ENCODE measurements at regions not wholly inside any gene's neighbourhood (a gene's known extent, or its start where the extent isn't known, plus 50 kb on each side); places are given as distances from the start of the nearest gene placed in this dataset.
A peak's percentile ranks its signal among the peaks of the same experiment; 100 is the strongest.

DNA sequence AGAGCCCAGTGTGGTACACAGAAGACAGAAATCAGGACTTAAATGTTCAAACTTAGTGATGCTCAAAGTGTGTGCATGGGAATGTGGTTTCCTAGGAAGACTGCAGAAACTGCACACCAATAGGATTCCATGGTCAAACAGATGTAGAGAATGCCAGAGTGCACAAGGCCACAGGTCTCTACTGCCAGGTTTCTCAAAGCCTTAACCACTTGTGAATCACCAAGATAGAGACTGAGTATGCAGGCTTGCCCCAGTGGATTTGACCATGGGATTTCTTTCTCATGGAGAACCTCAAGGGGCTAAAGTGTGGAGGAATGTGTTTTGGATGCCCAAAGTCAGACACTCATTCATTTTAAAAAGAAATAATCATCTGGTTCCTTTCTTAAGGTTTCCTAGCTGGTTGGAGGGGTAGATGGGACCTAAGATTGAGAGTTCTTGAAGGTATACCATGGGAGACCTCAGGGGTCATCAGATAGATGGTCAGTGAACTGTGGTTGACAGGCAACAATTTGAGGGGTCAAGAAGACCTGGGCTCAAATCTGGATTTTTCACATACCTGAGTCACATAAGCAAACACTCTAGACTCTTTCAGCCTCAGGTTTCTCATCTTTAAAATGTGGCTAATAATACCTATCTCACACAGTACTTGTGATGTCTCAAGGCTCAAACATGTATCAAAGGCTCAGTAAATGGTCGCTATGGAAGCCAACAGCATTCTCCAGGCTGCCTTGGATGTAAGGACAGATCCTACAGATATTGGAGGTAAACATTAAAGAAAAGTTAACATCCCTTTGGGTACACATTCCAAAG is 81.1 kb downstream of the BOD1 start:
- Histone ChIP-seq H3K4me3 (ENCODE audit: control insufficient read depth in 1 of 7, extremely low read depth in 1 of 7, insufficient read depth in 4 of 7, low read depth in 2 of 7, low read length in 6 of 7) (no peak overlapping the region), H3K4me1 (ENCODE audit: control extremely low read depth in 1 of 4, control insufficient read depth in 4 of 4, insufficient read depth in 4 of 4, low read length in 3 of 4) (no peaks in the 10 kb centered on the region), H3K36me3 (ENCODE audit: control insufficient read depth in 4 of 4, insufficient read depth in 4 of 4, low read length in 3 of 4) (no peaks in the 10 kb centered on the region), H3K9me3 (ENCODE audit: control extremely low read depth in 1 of 5, control insufficient read depth in 4 of 5, insufficient read depth in 2 of 5, low read depth in 1 of 5, low read length in 4 of 5) (no peaks in the 10 kb centered on the region), H3K27me3 (replicated peaks in 2 of 5; ENCODE audit: control insufficient read depth in 4 of 5, insufficient read depth in 5 of 5, low read length in 4 of 5) (peaks cover 0 to 18% (median 4%) of the 10 kb centered on the region in 5 experiments), H3K27ac (ENCODE audit: insufficient read depth in 1 of 2, low read depth in 1 of 2, low read length in 2 of 2, poor library complexity in 1 of 2, severe bottlenecking in 2 of 2) (no peak overlapping the region)
- POLR2A ChIA-PET: no interaction called here
- no peak for DNase-seq
- CTCF ChIA-PET: interaction anchor here (0.5 kb wide), 1 partner anchor 40 kb away, joined by 3 read pairs; no protein-coding TSS in a partner anchor
- 83% methylated on average over 1 of the region's 1 CpG for WGBS (ENCODE audit: insufficient coverage)

GRCh38 chr5:173534664-173535063 is 81.8 kb downstream of the BOD1 start:
- Histone ChIP-seq H3K36me3 (ENCODE audit: control insufficient read depth in 4 of 4, insufficient read depth in 4 of 4, low read length in 3 of 4) (no peaks in the 10 kb centered on the region), H3K4me1 (ENCODE audit: control extremely low read depth in 1 of 4, control insufficient read depth in 4 of 4, insufficient read depth in 4 of 4, low read length in 3 of 4) (no peaks in the 10 kb centered on the region), H3K4me3 (ENCODE audit: control insufficient read depth in 1 of 7, extremely low read depth in 1 of 7, insufficient read depth in 4 of 7, low read depth in 2 of 7, low read length in 6 of 7) (no peak overlapping the region), H3K27me3 (replicated peaks in 2 of 5; ENCODE audit: control insufficient read depth in 4 of 5, insufficient read depth in 5 of 5, low read length in 4 of 5) (peaks cover 0 to 16% (median 4%) of the 10 kb centered on the region in 5 experiments), H3K27ac (ENCODE audit: insufficient read depth in 1 of 2, low read depth in 1 of 2, low read length in 2 of 2, poor library complexity in 1 of 2, severe bottlenecking in 2 of 2) (no peak overlapping the region), H3K9me3 (ENCODE audit: control extremely low read depth in 1 of 5, control insufficient read depth in 4 of 5, insufficient read depth in 2 of 5, low read depth in 1 of 5, low read length in 4 of 5) (no peaks in the 10 kb centered on the region)
- CTCF ChIA-PET: interaction anchor here (0.5 kb wide), 1 partner anchor 40 kb away, joined by 3 read pairs; no protein-coding TSS in a partner anchor
- WGBS (ENCODE audit: insufficient coverage): 69% methylated on average over 2 of the region's 2 CpGs
- no peak for DNase-seq
- POLR2A ChIA-PET: no interaction called here

DNA sequence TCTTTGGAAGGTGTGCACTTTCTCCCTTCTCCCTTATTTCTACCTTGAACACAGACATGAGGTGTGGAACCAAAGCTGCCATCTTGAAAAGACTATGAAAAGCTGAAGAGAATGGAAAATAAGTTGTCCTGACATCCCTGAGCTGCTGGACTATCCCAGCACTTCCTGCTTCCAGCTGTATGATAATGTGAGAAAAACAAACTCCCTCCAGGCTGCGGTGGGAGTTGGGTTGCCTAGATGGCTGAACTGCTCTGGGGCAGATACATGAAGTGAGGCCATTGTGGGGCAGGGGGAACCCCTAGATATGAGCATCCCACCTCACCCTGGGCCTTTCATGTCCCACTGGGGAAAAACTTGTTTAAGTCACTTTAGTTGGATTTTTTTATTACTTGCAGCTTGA is 82.4 kb downstream of the BOD1 start:
- peaks cover 0 to 16% (median 4%) of the 10 kb centered on the region in 5 experiments for H3K27me3 ChIP-seq (replicated peaks in 2 of 5; ENCODE audit: control insufficient read depth in 4 of 5, insufficient read depth in 5 of 5, low read length in 4 of 5)
- no peaks in the 10 kb centered on the region for H3K36me3 ChIP-seq (ENCODE audit: control insufficient read depth in 4 of 4, insufficient read depth in 4 of 4, low read length in 3 of 4)
- CTCF ChIA-PET: no interaction called here
- 57% methylated on average over 1 of the region's 1 CpG for WGBS (ENCODE audit: insufficient coverage)
- no peak for DNase-seq
- no peaks in the 10 kb centered on the region for H3K9me3 ChIP-seq (ENCODE audit: control extremely low read depth in 1 of 5, control insufficient read depth in 4 of 5, insufficient read depth in 2 of 5, low read depth in 1 of 5, low read length in 4 of 5)
- no peak overlapping the region for H3K4me3 ChIP-seq (ENCODE audit: control insufficient read depth in 1 of 7, extremely low read depth in 1 of 7, insufficient read depth in 4 of 7, low read depth in 2 of 7, low read length in 6 of 7)
- POLR2A ChIA-PET: no interaction called here
- H3K4me1 ChIP-seq (ENCODE audit: control extremely low read depth in 1 of 4, control insufficient read depth in 4 of 4, insufficient read depth in 4 of 4, low read length in 3 of 4): no peaks in the 10 kb centered on the region
- no peak overlapping the region for H3K27ac ChIP-seq (ENCODE audit: insufficient read depth in 1 of 2, low read depth in 1 of 2, low read length in 2 of 2, poor library complexity in 1 of 2, severe bottlenecking in 2 of 2)

DNA sequence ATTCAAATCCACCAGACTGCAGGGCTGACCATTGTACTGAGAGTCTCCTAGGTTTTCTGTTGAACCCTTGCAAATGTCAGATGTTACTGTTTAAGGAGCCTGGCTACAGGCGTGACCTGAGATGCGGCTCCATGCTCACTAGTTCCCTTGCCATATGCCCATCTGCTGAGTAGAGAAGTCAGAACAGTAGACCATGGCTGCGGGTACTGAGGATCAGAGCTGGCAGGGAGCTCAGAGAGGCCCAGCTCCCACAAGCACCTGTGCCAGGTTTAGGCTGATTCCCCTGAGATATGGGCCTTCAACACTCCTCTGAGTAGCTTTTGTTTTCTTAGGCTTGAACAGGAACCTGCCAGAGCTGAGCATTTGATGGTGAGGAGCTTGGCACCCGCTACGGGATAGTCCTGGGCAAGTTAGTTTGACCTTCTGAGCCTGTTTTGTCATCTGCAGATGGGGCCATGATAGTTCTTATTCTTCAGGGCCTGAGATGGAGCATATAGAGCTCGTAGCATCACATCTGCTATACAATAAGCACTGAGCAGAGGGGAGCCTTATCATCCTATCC is 83.7 kb downstream of the BOD1 start:
- no peak for DNase-seq
- CTCF ChIA-PET: no interaction called here
- no peak overlapping the region for H3K27ac ChIP-seq (ENCODE audit: insufficient read depth in 1 of 2, low read depth in 1 of 2, low read length in 2 of 2, poor library complexity in 1 of 2, severe bottlenecking in 2 of 2)
- H3K27me3 ChIP-seq (replicated peaks in 2 of 5; ENCODE audit: control insufficient read depth in 4 of 5, insufficient read depth in 5 of 5, low read length in 4 of 5): peaks cover 0 to 13% (median 3%) of the 10 kb centered on the region in 5 experiments
- POLR2A ChIA-PET: no interaction called here
- no peaks in the 10 kb centered on the region for H3K9me3 ChIP-seq (ENCODE audit: control extremely low read depth in 1 of 5, control insufficient read depth in 4 of 5, insufficient read depth in 2 of 5, low read depth in 1 of 5, low read length in 4 of 5)
- no peaks in the 10 kb centered on the region for H3K36me3 ChIP-seq (ENCODE audit: control insufficient read depth in 4 of 4, insufficient read depth in 4 of 4, low read length in 3 of 4)
- no peaks in the 10 kb centered on the region for H3K4me1 ChIP-seq (ENCODE audit: control extremely low read depth in 1 of 4, control insufficient read depth in 4 of 4, insufficient read depth in 4 of 4, low read length in 3 of 4)
- WGBS (ENCODE audit: insufficient coverage): 85% methylated on average over 6 of the region's 6 CpGs
- H3K4me3 ChIP-seq (ENCODE audit: control insufficient read depth in 1 of 7, extremely low read depth in 1 of 7, insufficient read depth in 4 of 7, low read depth in 2 of 7, low read length in 6 of 7): no peak overlapping the region

DNA sequence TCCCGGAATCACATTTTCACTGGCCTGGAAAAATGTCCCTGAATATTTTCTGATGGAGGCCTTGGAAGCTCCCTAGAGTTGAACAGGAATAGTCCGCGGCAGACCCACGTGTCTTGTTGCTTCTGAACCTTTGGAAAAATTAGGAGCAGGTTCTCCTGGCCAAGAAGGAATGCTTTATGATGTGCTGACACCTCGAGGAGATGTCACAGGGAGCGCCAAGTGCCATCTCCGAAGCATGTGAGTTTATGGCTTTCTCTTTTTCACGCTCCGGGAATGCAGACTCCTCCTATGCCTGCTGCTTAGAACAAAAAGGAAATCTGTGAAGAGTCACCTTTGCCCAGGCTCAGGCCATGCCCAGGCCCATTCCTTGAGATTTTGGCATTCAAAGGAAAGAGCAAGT is 84.6 kb downstream of the BOD1 start:
- Histone ChIP-seq H3K27me3 (replicated peaks in 2 of 5; ENCODE audit: control insufficient read depth in 4 of 5, insufficient read depth in 5 of 5, low read length in 4 of 5) (peaks cover 0 to 14% (median 4%) of the 10 kb centered on the region in 5 experiments), H3K27ac (ENCODE audit: insufficient read depth in 1 of 2, low read depth in 1 of 2, low read length in 2 of 2, poor library complexity in 1 of 2, severe bottlenecking in 2 of 2) (no peak overlapping the region), H3K4me3 (ENCODE audit: control insufficient read depth in 1 of 7, extremely low read depth in 1 of 7, insufficient read depth in 4 of 7, low read depth in 2 of 7, low read length in 6 of 7) (no peak overlapping the region), H3K36me3 (ENCODE audit: control insufficient read depth in 4 of 4, insufficient read depth in 4 of 4, low read length in 3 of 4) (no peaks in the 10 kb centered on the region), H3K4me1 (ENCODE audit: control extremely low read depth in 1 of 4, control insufficient read depth in 4 of 4, insufficient read depth in 4 of 4, low read length in 3 of 4) (no peaks in the 10 kb centered on the region), H3K9me3 (ENCODE audit: control extremely low read depth in 1 of 5, control insufficient read depth in 4 of 5, insufficient read depth in 2 of 5, low read depth in 1 of 5, low read length in 4 of 5) (no peaks in the 10 kb centered on the region)
- WGBS (ENCODE audit: insufficient coverage): 92% methylated on average over 9 of the region's 9 CpGs
- POLR2A ChIA-PET: no interaction called here
- CTCF ChIA-PET: no interaction called here
- DNase-seq: no peak

- Histone ChIP-seq H3K4me3 (ENCODE audit: control insufficient read depth in 1 of 7, extremely low read depth in 1 of 7, insufficient read depth in 4 of 7, low read depth in 2 of 7, low read length in 6 of 7) (no peak overlapping the region), H3K27ac (ENCODE audit: insufficient read depth in 1 of 2, low read depth in 1 of 2, low read length in 2 of 2, poor library complexity in 1 of 2, severe bottlenecking in 2 of 2) (no peak overlapping the region), H3K27me3 (replicated peaks in 2 of 5; ENCODE audit: control insufficient read depth in 4 of 5, insufficient read depth in 5 of 5, low read length in 4 of 5) (peaks cover 0 to 11% (median 2%) of the 10 kb centered on the region in 5 experiments), H3K9me3 (ENCODE audit: control extremely low read depth in 1 of 5, control insufficient read depth in 4 of 5, insufficient read depth in 2 of 5, low read depth in 1 of 5, low read length in 4 of 5) (no peaks in the 10 kb centered on the region), H3K36me3 (ENCODE audit: control insufficient read depth in 4 of 4, insufficient read depth in 4 of 4, low read length in 3 of 4) (no peaks in the 10 kb centered on the region), H3K4me1 (ENCODE audit: control extremely low read depth in 1 of 4, control insufficient read depth in 4 of 4, insufficient read depth in 4 of 4, low read length in 3 of 4) (no peaks in the 10 kb centered on the region)
- ChIA-PET POLR2A (interaction anchor here (0.6 kb wide), 1 partner anchor 905 kb away, joined by 3 read pairs; no protein-coding TSS in a partner anchor), CTCF (no interaction called here)
- whole genome bisulfite sequencing (ENCODE audit: insufficient coverage): 86% methylated on average over 3 of the region's 4 CpGs
- DNase-seq: peak in 1 of 3 donors; percentile 2
Observed at GRCh38 chr5:173530547-173530946, 85.9 kb downstream of the BOD1 start.

- Histone ChIP-seq H3K27me3 (replicated peaks in 2 of 5; ENCODE audit: control insufficient read depth in 4 of 5, insufficient read depth in 5 of 5, low read length in 4 of 5) (peaks cover 0 to 11% (median 2%) of the 10 kb centered on the region in 5 experiments), H3K36me3 (ENCODE audit: control insufficient read depth in 4 of 4, insufficient read depth in 4 of 4, low read length in 3 of 4) (no peaks in the 10 kb centered on the region), H3K27ac (ENCODE audit: insufficient read depth in 1 of 2, low read depth in 1 of 2, low read length in 2 of 2, poor library complexity in 1 of 2, severe bottlenecking in 2 of 2) (no peak overlapping the region), H3K4me3 (ENCODE audit: control insufficient read depth in 1 of 7, extremely low read depth in 1 of 7, insufficient read depth in 4 of 7, low read depth in 2 of 7, low read length in 6 of 7) (no peak overlapping the region), H3K9me3 (ENCODE audit: control extremely low read depth in 1 of 5, control insufficient read depth in 4 of 5, insufficient read depth in 2 of 5, low read depth in 1 of 5, low read length in 4 of 5) (no peaks in the 10 kb centered on the region), H3K4me1 (ENCODE audit: control extremely low read depth in 1 of 4, control insufficient read depth in 4 of 4, insufficient read depth in 4 of 4, low read length in 3 of 4) (no peaks in the 10 kb centered on the region)
- ChIA-PET CTCF (no interaction called here), POLR2A (no interaction called here)
- WGBS (ENCODE audit: insufficient coverage): 93% methylated on average over 3 of the region's 3 CpGs
- DNase-seq: no peak
Observed at GRCh38 chr5:173529861-173530260, 86.6 kb downstream of the BOD1 start.

All from common myeloid progenitor, CD34-positive (primary cell).